ENCODE measurements at regions not wholly inside any gene's neighbourhood (a gene's known extent, or its start where the extent isn't known, plus 50 kb on each side); places are given as distances from the start of the nearest gene placed in this dataset.
"Not testable (repeated sequence)": the region's sequence is repeated elsewhere in the genome, so short reads cannot be mapped to it uniquely, and the experiment has no call there.

DNA sequence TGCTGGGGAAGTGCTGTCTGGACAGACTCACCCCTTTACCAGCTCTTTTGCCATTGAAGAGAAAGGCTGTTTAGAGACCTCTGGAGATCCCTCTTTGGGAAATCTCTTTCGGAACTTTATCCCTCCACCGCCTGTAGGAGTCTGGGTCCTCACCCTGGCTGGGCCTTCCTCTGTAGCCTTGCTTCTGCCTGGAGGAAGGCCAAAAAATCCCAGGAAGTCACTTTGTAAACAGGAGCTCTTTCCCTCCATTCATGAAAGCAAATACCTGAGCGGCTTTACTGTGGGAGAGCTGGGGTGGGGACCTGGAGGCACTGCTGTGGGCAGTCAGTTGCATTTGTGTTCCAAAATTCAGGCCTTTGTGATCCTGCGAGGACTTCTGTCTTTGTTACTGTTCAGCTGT, 126.2 kb downstream of the KLF6 start:
- DNase-seq: no peak

DNA sequence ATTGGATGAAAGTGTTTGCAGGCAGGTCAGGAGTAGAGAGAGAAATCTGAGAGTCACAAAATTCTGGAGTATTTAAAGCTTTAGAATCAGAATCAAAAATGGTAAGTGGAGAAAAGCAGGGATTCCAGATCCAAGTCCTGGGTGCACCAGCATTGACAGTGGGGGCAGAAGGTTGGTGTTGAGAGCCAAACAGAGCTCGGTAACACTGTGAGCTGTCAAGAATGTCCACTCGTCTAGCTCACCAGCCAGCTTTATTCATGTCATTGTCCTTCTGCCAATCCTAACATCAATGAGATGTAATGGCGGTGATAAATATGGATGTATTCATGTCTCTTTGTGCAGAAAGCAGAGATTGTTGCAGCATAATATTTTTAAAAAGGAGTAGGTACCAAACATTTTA, 128.8 kb downstream of the KLF6 start:
- no peak for DNase-seq

DNA sequence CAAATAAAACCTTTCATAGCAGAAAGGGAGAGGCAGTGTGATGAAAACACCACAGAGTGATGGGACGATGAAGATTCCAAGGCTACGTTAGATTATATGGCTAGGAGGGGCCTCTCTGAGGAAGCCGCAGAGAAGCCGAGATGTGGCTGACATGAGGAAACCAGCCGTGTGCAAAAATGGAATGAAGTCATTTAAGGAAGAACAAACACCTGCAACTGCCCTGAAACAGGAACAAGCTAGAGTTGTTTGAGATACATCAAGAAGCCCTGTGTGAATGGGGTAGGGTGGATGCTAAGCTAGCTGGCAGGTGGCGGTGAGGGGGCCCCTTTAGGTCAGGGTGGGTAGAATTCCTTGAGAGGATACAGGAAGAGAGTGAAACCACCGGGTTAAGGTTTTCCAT, 129.5 kb downstream of the KLF6 start:
- DNase-seq: peak; percentile 12

DNA sequence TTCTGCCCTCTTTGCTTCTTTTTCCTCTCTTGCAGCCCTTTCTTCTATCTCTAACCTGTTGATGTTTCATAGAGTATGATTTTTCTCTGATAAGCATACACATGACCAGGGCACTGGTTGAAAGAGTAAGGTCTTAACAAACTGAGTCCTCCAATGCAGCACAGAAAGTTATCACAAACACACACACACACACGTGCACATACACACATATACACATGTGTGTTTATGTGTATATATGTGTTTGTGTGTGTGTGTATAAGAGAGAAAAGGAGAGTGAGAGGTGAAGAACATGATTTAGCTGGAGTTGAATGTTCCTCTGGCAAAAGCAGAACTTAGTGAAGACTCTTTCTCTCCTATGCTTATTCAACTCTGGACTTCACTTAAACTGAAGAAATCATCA, 130.0 kb downstream of the KLF6 start:
- DNase-seq: no peak

DNA sequence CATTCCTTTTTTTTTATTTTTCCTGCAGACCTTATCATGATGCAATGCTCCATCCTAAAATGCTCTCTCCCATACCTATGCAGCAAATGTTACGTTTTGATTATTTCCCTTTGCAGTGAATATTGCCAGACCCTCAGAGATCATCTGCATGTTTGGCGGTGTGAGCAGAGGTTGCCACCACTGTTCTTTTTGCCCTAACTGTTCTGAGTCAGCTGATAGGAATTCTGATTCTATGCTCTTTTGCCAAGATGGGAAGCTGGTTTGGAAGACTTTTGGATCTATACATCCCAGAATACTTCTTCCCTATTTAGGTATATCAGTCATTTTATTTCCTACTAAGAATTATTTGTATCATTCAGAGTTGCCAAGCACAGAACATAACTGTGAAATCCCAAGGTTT, 130.5 kb downstream of the KLF6 start:
- DNase-seq: no peak

DNA sequence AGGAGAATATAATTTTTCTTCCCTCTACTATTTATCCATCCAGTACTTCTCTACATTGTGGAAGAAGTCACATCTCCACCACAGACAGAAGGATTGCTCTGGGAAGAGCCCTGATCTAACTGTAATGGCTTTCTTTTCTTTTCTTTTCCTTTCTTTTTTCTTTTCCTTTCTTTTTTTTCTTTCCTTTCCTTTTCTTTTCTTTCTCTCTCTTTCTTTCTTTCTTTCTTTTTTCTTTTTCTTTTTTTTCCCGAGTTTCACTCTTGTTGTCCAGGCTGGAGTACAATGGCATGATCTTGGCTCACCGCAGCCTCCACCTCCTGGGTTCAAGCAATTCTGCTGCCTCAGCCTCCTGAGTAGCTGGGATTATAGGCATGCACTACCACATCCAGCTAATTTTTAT, 131.7 kb downstream of the KLF6 start:
- DNase-seq: not testable (repeated sequence)

DNA sequence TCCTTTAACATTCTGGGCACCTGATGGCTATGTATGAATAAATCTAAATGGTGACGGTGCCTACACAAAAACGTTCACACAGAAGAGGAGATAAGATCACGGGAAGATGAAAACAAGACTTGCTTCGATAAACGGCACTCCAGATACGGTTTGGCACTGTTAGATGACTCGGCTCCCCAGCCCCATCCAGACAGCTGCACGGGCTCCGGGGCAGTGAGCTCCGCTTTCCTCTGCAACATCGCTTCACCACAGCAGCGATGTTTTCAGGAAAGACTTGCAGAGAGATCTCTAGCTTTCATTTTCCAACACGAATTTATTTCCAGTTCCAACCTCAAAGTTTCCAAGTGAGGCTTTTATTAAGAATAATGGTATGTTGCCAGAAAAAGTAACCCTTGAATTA, 132.1 kb downstream of the KLF6 start:
- no peak for DNase-seq

DNA sequence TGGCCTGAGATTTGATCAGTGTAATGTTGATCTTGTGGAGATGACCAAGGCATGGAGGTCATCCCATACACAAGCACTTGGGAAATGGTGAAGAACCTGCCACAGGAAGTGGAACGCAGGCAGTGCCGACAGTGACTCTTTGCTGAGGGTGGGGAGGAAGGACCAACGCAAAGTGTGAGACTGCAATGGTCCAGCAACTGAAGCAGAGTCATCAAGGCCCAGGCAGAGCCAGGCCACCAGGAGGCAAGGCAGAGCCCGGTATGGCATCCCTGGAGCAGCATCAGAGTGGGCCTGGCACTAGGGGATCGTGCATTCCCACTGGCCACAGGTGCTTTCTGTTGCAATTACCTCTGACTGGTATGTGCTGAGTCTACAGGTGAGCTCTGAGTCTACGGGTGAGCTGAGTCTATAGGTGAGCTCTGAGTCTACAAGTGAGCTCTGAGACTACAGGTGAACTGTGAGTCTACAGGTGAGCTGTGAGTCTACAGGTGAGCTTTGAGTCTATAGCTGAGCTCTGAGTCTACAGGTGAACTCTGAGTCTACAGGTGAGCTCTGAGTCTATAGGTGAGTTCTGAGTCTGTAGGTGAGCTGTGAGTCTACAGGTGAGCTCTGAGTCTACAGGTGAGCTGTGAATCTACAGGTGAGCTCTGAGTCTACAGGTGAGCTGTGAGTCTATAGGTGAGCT, 132.9 kb downstream of the KLF6 start:
- DNase-seq: no peak

DNA sequence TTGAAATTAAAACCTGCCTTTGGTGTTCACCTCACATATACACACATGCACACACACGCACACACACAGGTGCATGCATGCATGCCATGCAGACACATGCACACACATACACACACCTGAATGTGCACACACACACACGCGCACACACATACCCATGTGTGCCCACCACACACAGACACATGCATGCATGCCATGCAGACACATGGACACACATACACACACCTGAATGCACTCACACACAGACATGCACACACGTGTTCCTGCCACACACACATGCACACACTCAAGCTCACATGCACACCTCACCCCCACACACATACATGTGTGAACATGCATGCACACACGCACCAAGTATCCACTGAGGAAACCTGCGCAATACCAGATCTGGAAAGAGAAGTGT, 136.4 kb downstream of the KLF6 start:
- DNase-seq: no peak

DNA sequence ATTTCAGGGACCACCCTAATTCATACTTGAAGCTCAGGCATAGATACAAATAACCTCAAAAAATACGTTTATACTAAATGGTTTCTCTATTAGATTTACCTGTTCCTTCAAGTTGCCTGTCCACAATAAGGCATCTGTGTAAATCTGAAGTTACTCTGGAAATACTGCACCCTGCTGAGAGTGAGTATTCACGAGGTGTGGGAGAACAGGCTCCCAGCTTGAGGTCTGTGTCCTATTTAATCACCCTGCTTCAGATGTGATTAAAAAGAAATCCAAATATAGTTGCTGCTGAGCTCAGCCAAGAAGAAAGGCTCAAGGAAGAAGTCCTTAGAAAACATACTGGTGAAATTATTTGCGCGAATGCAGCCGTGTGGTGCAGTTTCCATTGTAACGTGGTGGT, 136.8 kb downstream of the KLF6 start:
- DNase-seq: no peak

DNA sequence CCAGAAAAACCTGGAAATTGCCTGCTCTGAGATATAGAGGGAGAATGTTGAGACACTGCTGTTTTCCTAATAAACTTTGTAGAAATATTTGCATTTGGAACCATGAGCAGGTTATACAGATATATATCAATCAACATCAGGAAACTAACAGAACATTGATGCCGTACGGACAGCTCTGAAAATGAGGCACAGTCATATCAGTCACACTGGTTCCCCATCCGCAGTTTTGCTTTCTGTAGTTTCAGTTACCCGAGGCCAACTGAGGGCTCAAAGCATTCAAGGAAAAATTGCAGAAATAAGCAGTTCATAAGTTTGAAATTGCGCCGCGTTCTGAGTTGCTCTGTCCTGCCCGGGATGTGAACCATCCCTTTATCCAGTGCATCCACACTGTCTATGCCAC, 137.9 kb downstream of the KLF6 start:
- DNase-seq: no peak

DNA sequence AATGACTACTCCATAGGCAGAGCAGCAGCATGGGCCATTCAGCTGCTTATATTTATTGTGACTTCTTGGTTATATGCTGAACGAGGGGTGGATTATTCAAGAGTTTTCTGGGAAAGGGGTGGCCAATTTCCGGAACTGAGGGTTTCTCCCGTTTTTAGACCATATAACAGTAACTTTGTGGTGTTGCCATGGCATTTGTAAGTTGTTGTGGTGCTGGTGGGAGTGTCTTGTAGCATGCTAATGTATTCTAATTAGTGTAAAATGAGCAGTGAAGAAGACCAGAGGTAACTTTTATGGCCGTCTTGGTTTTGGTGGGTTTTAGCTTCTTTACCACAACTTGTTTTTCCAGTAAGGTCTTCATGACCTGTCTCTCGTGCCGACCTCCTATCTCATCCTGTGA, 139.6 kb downstream of the KLF6 start:
- DNase-seq: no peak

DNA sequence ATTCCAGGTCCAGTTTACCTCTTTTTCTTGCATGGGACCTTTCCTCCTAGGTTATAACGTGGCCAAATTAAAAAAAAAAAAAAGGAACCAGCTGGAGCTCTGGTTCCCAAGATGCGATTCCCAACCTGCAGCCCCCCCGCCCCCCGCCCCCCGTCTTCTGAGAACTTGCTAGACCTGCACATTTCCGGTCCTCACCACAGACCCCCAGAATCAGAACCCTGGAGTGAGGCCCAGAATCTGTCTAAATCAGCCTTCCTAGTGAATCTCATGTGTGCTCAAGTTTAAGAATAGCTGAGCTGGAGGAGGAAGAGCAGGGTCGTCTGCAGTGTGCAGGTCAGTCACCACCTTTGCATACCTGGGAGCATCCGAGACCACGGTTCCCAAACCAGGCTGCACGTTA, 144.2 kb downstream of the KLF6 start:
- DNase-seq: no peak

DNA sequence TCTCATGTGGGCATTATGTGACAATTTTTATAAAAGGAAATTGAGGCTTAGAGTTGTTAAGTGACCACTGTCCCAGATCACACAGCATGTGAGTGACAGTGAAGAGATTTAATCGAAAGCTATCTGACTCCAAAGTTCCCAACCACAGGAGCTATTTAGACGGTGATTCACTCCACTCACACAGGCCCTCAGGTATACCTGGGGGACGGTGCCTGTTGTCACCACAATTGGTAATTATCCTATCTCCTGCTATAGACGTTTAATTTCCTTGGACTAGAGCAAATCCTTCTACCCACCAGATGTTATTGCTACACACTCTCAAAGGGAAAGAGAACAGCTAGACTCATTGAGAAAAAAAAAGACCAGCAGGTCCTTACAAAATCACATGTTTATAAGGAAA, 145.5 kb downstream of the KLF6 start:
- DNase-seq: no peak

DNA sequence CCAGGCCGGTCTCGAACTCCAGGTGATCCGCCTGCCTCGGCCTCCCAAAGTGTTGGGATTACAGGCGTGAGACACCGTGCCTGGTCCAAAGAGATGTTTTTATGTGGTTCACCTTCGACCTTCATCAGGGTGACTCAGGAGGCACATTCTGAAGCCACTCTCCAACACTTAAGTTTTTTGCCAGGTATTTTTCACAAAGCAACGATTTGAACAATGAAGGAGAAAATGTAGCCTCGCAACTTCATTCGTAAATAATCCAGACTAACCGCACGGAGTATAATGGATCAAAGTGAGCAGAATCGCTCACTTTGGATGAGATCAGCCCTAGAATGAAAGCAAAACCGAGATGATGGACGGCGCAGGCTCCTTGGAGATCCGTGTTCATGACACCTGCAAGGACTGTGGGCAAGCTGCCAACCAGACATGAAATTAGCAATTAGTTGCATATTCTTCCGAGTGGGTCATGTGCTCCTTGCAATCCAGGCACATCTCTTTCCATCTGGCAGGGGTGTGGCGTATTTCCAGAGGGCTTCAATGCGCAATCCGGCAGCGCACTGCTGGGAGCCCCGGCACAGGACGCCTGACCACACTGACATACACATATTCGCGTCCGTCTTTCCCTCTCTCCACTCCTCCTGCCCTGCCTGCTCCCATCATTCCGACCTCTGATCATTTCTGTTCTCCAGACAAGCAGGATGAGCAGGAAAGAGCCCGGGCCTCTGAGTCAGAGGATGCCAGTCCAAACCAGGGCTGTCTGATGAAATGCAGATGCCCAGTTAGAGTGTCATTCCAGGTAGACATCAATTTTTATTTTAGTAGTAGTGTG, 148.4 kb downstream of the KLF6 start:
- DNase-seq: no peak

DNA sequence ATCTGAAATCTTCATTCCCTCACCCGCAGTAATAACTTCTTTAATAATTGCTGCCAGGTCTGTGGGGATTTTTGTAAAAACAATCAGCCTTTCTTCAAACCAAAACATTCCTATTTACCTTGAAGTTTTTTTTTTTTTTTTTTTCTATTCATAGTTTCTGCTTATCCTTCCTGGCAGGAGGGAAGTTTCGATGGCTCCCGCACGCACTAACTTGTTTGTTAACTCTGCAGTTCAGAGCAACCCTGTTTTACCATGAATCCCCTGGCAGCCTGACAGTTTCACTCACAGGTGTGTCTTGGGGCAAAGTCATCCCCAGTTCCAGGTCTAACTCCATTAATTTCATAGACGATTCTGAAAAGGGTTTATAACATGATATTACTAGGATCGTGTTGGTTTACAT, 149.3 kb downstream of the KLF6 start:
- DNase-seq: no peak

DNA sequence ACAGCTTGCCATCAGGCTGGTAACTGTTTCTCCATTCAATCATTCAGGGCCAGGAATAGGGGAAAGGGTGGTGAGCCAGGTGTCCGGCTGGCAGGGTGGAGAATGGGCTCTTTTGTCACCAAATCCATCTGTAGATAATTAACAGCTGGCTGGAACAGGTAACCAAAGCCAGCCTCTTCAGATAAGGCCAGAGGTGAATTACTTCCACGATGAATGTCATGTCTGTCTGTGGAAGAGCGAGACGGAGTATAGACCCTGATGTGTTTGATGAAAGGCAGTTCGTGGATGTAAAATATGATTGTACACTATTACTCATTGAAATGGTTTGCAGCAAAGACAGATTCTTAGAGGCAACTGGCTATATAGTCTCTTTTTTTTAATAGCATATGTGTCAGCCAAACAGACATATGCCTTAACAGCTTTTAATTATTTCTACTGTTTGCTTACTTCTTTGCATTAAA, 149.8 kb downstream of the KLF6 start:
- no peak for DNase-seq

DNA sequence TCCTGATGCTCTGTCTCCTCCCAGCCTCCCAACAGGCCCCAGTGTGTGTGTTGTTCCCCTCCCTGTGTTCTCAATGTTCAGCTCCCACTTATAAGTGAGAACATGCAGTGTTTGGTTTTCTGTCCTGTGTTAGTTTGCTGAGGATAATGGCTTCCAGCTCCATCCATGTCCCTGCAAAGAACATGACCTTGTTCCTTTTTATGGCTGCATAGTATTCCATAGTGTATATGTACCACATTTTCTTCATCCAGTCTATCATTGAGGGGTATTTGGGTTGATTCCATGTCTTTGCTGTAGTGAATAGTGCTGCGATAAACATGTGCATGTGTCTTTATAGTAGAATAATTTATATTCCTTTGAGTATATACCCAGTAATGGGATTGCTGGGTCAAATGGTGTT, 150.4 kb downstream of the KLF6 start:
- DNase-seq: not testable (repeated sequence)

DNA sequence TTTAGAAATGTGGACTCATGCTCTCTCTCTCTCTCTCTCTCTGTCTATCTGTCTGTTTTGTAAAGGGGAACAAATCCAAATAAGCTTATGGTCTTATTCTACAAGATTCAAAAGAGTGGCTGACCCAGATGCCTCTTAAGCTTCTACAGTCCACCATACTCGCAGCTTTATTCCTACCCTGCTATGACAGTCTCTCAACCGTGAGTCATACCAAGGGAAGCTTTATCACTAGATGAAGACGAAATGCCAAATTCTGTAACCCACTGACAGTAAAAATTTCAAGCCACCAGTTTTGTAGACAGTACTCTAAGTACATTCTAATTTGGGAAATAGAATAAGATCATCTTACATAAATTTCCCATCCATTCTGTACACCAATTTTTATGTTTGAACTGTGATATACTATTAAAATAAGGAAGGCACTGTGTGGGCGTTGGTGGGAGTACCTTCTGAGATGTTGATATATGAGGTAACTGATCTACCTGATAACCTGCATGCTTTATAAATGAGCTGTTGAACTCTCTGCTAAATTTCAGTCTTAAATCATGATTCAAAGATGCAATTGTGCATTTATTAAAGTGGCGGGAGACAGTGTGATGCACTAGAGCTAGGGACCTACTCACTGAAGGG, 153.2 kb downstream of the KLF6 start:
- peak; percentile 13 for DNase-seq

DNA sequence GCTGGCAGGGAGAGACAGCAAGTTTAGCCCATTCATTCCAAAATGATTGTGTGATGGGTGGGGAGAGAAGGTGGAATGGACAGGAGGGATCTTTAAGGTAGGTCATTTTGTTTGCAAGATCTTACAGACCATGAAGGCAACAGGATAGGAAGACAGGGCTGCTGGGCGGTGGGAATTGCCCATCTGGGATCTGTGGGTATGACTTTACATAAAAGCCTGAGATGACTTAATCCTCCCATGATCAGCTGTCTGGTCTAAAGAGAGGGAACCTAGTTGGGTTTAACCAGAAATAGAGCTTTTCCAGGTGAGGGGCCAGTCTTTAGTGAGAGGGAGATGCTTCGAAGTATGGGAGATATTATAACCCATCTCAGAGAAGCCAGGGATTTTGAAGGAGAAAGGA, 153.7 kb downstream of the KLF6 start:
- DNase-seq: no peak

DNA sequence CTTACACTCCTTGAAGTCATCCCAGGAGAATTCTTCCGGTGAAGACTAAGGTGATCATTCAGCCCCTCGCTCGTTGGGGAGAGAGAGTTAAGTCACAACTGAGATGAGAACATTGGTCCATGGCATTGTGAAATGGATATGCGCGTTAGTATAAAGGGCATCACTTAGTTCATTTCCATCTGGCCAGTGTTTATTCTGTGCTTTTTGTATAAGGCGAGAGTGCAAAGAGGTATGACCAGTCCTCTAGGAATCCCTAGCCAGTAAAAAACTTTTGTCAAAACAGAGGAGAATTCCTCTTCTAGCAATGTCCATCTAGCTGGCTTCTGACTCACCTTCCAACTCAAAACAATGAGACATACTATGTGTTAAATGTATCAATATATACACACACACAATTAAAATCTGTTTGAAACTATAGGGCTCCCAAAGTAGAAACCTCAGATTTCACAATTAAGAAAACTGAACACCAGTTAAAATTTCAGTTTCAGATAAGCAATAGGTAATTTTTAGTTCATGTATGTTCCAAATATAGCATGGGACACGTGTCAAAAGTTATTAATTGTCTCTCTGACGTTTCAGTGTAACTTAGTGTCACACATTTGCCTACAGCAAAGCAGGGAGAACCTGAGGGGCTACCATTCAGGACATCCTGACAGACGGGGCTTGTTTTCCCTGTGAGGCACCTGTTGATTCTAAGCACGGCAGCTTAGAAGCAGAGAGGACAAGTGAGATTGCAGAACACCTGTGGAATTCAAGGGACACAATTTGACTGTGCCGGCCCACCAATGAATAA, 158.9 kb downstream of the KLF6 start:
- no peak for DNase-seq

DNA sequence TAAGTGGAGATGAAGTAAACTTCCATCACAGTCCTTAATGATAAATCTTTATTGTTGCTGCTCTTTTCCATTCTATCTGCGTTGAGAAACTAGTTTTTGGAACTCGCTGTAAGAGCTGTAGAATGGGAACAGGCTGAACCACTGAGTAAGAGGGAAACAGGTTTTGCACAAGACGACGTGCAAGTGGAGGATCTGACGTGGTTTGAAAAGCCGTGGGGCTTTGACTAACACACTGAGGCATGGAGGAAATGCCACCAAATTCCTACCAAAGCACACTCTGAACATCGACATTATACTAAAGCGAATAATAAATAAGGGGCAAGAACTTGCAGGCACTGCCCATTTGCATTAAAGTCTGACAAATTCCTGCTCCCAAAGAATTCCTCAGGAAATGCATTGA, 160.6 kb downstream of the KLF6 start:
- no peak for DNase-seq

DNA sequence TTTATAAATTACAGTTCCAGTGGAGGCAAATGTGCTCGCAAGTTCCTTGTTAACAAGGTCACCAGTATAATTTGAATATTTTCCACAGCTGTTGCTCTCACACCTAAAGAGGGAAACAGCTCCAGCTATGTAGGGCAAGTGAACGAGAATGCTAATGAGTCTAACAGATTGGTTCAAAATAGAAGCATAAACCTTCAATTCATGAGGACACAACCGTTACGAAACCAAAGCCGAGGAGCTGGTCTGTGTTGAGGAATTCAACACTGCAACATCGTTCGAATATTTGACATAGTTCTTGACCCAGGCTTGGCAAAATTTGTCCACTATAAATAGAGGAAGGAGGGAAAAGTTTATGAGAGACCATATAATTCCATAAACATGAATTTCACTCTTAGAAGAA, 161.3 kb downstream of the KLF6 start:
- no peak for DNase-seq

Measured in suppressor macrophage treated with lipopolysaccharide for 4 hours (primary cell).